ENCODE measurements at regions not wholly inside any gene's neighbourhood (a gene's known extent, or its start where the extent isn't known, plus 50 kb on each side); places are given as distances from the start of the nearest gene placed in this dataset.
"Not testable (repeated sequence)": the region's sequence is repeated elsewhere in the genome, so short reads cannot be mapped to it uniquely, and the experiment has no call there.

DNA sequence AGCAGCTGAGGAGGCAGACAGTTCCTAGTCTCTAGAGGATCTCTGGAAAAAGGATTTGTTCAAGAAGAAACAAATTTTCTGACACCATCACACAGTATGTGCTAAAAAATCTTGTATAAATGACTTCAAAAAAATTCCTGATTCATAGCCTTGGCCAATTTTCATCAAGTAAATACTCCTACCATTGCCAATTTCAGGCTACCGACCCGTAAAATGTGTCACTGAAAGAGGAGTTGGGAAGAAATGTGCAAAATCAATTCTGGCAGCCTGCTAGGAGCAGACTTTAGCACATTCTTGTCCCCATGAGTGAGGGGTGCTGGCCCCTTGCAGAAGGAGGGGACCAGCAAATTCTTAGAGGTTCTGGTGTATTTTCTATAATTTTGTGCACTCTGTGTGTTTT, 109.4 kb downstream of the TMEM30B start:
- DNase-seq (ENCODE audit: extremely low read depth, low read depth, low spot score): no peak

DNA sequence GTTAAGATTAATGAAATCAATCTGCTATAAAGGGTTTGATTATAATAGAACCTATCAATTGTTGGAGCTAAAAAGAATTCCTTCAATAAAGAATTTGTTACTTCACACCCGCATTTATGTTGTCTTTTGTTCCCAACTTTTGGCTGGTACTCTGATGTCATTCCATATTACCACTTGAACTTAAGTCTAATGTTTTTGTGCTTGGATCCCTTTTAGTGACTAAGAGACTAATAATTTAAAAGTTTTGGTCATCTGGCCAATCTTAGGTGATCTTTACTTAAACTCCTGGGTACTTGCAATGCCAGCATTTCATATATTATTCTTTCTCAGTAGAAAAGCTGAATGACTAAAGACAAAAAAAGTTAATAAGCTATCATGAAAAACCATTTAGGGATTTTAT, 113.0 kb downstream of the TMEM30B start:
- no peak for DNase-seq (ENCODE audit: extremely low read depth, low read depth, low spot score)

DNA sequence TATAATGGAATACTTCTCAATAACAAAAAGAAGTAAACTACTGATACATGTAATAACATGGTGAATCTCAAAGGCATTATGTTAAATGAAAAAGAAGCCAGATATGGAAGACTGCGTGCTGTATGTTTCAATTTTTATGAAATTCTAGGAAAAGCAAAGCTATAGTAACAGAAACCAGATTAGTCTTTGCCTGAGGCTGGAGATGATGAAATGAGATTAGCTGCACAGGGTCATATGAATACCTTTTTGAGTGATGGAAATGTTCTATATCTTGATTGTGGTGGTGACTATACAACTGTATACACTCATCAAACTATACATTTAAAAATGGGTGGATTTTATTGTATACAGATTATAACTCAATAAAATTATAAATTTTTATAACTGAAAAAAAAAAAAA, 113.5 kb downstream of the TMEM30B start:
- no peak for DNase-seq (ENCODE audit: extremely low read depth, low read depth, low spot score)

DNA sequence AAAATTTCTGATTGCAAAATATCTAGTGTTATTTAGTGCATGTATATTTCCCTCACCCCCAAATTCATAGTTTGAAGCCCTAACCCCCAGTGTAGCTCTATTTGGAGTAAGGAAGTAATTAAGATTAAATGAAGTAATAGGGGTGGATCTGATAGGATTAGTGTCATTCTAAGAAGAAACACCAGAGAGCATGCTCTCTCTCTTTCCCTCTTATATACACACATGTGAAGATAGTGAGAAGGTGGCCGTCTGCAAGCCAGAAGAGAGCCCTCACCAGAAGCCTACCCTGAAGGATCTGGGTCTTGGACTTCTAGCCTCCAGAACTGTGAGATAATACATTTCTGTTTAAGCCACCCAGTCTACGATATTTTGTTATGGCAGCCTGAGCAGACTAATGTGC, 120.3 kb downstream of the TMEM30B start:
- no peak for DNase-seq (ENCODE audit: extremely low read depth, low read depth, low spot score)

DNA sequence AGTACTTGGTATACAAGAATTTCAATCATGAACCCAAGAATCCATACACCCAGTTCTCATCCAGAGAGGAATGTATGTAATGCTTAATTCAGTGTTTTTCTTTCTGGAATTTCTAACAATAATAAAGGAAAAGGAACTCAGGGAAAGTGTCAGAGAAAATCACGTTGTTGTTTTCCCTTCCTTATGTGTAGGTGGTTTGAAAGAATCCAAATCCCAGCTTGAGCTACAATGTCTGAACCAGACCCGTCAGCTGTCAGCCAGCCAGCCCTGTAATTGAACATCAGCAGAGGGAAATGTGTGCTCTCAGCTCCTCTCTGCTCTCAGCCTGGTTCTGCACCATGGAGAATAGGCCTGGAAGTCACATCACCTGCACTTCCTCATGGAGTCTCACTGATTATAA, 126.5 kb downstream of the TMEM30B start:
- DNase-seq (ENCODE audit: extremely low read depth, low read depth, low spot score): no peak

DNA sequence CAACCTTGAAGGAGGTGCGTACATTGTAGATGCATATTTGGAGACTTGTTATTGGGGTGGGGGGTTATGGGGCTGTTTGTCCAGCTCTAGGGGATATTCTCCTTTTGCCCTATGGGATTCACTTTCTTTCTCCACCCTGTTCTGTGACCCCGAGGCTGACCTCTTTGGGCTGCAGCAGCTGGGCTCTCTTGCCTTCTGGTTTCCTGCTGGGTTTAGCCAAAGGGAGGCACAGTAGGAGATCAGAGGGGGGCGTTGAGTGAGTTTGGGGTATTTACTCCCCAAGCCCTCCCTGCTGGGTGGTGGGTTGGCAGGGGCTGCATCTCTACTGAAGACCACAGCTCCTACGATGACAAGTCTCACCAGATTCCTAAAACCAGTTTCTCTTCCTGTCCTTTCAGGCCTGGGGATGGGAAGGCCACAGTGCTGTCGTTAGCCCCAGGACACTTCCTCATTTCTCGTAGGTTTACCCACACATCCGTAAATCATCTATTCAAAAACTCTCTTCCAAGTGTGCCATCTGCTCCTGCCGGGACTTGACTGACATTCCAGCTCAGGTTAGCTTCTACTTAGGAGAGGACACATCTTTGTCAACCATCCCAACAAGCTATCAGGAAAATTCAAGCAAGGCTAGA, 127.1 kb downstream of the TMEM30B start:
- no peak for DNase-seq (ENCODE audit: extremely low read depth, low read depth, low spot score)

DNA sequence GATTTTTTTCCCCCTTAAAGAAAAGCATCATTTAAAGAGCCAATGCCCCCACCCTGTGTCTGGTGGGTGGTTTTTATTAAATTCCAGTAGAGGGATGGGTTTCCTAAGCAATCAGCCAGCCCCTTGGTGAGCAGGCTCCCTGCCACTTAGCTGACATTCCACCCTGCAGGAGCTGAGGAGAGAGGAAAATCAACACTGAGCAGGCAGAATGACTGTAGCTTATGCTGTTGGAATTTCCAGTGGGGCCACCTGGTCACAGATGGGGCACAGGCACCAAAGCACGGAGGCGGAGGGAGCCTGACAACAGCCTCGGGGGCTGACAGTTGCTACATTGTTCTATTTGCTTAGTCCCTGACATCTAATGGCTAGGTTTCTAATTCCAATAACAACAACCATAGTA, 127.7 kb downstream of the TMEM30B start:
- DNase-seq (ENCODE audit: extremely low read depth, low read depth, low spot score): no peak

DNA sequence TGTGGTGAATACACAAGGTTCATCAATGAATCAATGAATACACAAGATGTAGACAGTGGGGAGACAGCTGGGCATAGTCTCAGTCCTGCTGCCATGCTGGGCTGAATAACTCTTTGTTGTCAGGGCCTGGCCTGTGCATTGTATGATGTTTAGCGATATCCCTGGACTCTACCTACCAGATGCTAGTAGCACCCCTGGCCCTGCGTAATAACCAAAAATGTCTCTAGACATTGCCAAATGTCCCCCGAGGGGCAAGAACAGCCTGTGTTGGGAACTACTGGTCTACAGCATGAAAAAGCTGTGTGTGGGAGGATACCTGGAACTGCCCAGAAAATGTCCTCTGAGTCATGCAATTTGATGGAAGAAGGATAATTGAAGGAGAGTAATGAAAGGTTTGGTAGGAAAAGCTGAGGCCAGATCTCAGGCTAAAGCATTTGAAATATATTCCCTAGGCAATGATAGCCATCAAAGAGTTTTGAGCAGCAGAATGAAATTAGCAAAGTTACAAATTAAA, 128.2 kb downstream of the TMEM30B start:
- DNase-seq (ENCODE audit: extremely low read depth, low read depth, low spot score): no peak

DNA sequence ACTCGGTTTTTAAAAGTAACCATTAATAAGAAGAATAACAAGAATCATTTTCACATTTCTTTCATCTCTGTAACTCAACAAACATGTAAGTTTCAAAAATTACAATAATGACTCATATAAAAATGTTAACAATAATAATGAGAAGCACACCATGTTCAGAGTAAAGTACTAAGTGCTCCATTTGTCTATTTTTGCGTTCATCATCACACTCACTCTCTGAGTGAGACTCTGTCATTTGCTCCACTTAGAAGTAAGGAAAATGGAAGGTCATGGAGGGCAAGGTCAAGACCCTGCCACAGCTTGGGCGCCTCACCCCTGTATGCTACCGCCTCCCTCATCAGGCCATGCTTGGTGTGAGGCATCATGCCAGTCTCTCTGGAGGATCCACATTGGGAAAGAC, 129.9 kb downstream of the TMEM30B start:
- no peak for DNase-seq (ENCODE audit: extremely low read depth, low read depth, low spot score)

DNA sequence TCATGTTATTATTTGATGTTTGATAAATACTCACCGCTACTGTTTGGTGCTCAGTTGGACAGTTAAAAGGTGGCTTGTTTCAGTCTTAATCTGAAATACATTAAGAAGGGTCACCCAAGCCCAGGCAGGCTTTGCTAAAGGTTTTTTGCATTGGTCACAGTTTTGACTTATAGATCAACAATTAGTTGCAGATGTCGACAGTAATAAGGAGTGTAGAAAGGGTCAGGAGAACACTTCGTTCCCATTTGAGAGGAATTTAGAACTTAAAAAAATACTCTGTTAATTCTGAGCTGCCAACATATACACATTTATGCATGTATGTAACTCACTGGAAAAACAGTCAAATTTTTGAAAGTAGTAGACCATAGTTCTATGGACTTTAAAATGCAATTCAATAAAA, 130.3 kb downstream of the TMEM30B start:
- no peak for DNase-seq (ENCODE audit: extremely low read depth, low read depth, low spot score)

DNA sequence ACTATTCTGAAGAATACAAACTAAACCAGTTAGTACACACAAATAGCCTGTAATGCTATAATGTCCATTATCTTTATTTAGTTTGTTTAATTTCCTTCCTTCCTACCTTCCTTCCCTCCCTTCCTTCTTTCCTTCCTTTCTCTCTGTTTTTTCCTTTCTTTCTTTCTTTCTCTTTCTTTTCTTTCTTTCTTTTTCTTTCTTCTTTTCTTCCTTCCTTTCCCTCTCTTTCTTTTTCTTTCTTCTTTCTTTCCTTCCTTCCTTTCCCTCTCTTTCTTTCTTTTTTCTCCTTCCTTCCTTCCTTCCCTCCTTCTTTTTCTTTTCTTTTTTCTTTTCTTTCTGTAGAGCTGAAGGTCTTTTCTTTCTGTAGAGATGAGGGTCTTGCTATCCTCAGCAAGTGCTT, 131.2 kb downstream of the TMEM30B start:
- DNase-seq (ENCODE audit: extremely low read depth, low read depth, low spot score): no peak

DNA sequence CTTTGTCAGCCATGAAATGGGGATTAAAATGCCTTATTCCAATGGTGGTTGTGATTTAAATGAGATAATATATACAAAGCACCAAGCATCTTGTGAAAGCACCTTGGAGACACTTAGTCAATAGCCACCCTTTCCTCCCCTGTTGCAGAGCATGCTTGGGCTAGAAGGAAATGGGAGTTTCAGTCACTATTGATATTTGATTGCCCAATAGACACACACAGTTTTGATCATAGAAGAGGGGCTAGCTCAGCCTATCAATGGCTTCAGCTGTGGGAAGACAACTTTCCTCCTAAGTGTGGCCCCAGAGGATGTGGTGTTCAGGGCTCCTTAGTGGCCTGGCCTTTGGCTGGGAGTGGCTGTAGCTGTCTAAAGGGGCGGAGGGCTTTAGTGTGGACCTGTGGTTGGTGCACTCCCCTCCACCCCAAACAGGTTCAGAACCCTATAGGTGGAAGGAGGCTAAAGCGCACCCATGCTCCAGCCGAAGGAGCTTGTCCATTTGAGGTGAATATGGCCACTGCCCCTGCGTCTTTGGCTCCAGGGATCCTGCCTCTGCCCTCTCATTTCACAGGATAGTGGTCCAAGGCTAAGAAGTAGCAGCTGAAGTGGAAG, 132.3 kb downstream of the TMEM30B start:
- DNase-seq (ENCODE audit: extremely low read depth, low read depth, low spot score): no peak

DNA sequence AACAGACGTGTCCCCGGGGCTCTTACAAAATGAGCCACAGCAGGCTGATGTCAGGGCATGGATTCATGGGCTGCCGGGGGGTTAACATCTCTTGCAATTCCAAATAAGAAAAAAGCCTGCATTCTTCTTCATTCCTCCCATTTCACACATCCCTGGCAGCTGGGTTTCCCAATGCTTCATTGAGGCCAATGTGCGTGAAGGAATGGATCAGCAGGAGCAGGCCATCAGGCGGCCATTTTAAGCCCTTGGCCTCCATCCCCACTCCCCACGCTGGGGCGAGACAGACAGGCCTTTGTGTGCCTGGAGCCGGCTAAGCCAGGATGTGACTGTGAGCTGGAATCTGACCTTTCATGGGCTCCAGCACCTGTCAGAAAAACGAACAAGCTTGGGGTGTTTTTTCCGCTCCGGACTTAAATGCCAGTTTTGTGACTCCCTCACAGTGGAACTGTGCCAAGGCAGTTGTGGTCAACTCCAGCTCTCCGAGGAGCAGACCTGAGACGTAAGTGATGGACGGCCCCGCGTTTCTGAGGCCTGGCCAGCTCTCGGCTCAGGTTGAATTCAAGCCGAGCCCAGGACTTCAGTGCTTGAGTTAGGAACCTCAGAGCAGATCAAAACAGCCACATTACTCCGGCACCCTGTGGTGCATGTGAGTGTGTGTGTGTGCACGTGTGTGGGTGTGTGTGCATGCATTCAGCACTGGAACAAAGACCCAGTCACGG, 133.1 kb downstream of the TMEM30B start:
- peak; percentile 39 for DNase-seq (ENCODE audit: extremely low read depth, low read depth, low spot score)

DNA sequence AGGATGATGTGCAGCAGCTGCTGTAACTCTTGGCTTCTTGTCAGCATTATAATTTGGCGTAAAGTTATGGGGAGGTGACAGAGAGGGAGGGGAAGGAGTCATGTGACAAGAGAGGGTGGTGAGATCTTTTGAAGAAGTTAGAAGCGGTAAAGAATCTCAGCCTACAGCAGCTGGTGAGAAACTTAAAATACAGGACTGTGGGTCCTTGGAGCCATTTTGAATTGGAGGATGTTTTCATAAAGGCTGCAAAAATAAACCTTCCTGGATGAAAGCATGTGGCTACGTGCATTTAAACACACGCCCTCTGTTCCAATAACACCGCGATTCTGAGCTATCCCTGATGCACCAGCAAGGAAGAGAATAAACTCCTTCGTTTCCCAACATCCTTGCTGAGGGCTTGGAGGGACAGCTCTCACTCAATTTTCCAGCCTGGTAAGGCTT, 133.7 kb downstream of the TMEM30B start:
- DNase-seq (ENCODE audit: extremely low read depth, low read depth, low spot score): no peak

DNA sequence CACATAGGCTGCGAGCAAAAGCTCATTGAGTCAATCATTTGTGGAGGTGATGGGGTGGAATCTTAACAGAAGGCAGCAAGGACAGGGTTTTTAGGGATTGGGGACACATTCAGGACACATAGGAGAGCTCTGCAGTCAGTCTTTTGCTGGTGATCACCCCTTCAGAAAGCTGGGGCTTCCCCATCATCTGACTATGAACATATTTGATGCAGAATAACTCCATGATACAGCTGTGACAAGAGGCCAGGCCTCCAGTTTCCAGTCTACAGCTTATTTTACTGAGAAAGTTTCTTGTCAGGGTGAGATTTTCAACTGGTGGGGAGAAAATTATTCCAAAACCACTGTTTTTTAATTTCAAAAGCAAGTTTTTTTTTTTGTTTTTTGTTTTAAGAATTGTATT, 134.2 kb downstream of the TMEM30B start:
- DNase-seq (ENCODE audit: extremely low read depth, low read depth, low spot score): no peak

DNA sequence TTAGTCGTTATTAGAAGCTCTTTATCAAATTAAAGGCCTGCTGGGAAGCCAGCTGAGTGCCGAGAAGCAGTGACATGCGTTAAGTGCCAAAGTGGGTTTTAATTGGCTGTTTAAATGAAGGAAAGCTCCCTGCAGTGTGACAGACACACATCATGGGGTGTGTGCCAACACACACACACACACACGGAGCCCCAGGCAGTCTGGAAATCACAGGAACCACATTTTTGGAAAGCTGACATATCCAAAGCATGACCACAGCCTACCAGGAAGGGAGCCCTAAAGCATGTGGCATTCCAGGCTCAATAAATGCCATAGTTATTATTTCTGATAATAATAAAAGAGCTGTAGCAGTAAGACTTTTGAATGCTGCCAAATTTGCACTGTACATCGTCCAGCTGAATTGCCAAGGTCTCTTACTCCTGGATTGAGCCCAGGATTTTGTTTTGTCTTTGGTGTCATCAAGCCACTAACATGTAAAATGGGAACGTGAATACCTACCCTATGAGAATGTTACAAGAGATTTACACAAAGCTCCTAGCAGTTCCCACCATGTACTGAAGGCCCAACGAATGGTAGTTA, 135.1 kb downstream of the TMEM30B start:
- DNase-seq (ENCODE audit: extremely low read depth, low read depth, low spot score): no peak

DNA sequence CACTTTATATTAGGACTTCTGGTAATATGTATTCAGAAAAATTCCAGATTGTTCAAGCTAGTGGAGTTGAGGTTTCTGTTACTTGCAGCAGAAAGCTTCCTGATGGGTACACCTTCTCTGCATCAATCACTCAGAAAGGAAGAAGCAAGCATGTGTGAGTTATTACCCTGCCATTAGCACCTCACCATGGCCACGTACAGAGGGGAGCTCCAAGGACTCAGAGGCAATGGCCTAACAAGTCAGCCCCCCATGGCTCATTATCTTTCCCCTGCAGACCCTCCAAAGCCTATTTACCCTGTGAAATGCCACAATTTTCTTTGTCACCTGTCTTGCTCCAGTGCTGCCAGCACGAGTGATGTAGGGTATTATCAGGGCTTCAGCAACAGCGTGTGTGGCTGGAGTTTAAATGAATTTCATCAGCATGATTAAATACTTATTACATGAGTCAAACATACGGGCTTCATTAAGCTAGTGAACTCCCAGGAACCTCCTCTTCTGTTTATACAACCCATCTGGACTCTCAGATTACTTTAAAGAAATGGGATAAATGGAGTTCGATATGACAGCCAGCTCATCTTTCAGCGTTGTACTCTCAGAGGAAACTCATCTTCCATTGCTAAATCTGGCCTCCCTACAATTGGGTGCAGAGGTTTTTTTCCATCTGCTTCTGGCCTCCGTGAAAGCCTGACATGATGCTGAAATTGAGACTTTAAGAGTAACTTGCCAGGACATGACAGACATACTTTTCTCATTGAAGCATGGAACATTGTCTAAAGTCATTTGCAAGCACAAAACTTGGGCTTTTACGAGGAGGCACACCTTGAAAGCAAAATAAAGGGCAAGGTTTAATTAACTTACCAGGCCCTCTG, 135.9 kb downstream of the TMEM30B start:
- no peak for DNase-seq (ENCODE audit: extremely low read depth, low read depth, low spot score)

DNA sequence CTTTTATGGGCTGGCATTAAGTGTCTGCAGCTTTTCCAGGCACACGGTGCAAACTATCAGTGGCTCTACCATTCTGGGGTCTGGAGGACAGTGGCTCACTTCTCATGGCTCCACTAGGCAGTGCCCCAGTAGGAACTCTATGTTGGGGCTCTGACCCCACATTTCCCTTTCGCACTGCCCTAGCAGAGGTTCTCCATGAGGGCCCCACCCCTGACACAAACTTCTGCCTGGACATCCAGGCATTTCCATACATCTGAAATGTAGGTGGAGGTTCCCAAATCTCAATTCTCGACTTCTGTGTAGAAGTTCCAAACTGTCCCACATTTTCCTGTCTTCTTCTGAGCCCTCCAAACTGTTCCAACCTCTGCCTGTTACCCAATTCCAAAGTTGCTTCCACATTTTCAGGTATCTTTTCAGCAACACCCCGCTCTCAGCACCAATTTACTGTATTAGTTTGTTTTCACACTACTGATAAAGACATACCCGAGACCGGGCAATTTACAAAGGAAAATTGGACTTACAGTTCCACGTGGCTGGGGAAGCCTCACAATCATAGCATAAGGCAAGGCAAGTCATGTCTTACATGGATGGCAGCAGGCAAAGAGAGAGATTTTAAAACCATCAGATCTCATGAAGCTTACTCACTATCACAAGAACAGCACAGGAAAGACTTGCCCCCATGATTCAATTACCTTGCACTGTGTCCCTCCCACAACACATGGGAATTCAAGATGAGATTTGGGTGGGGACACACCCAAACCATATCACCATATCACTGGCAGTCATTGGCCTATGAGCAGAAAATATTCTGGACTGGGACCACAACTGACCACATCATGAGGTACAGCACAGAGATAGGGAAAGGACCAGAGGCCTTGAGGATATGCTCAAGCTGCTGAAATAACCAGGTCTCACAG, 136.8 kb downstream of the TMEM30B start:
- not testable (repeated sequence) for DNase-seq (ENCODE audit: extremely low read depth, low read depth, low spot score)

DNA sequence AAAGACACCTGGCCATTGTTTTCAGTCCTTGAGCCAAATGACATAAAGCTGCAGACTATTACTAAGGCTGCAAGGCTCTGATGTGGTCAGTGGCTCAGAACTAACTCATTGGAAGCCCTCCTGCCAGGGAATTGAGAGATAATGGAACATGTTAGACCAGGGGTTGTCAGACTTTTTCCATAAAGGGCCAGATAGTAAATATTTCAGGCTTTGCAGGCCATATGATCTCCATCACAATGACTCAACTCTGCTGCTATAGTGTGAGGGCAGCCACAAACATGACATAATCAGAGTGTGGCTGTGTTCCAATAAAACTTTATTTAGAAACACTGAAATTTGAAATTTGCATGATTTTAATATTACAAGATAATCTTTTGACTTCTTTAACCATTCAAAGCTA, 140.3 kb downstream of the TMEM30B start:
- DNase-seq (ENCODE audit: extremely low read depth, low read depth, low spot score): no peak

DNA sequence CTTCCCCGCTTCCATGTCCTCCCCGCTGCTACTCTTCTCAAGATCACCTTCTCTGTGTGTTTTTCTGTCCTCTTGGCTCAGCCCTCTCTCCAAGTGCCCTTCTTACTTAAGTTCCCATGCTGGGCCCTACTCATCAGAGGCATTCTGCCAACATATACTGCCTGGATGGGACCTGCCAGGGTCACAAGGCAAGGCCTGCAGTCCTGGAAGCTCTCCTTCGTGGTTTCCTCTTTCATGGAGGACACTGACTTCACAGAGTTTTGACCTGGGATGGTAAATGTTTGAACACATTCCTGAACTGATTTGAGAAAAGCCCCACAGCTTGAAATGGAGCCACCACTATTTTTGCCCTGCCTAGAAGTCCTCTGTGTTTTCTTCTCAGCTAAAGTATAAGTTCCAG, 140.9 kb downstream of the TMEM30B start:
- no peak for DNase-seq (ENCODE audit: extremely low read depth, low read depth, low spot score)

All from glomerular endothelial cell (primary cell).